Skeletal muscle cell (primary cell): ENCODE measurements at regions not wholly inside any gene's neighbourhood (a gene's known extent, or its start where the extent isn't known, plus 50 kb on each side); places are given as distances from the start of the nearest gene placed in this dataset.

Source experiments
- DNase-seq: peaks from one replicate; pipeline ENCODE4 v3.0.0-alpha.2; 2010; ENCODE audit warnings: low read depth
- H3K4me3 ChIP-seq: 2 replicates; pipeline ENCODE4 v1.5.1; 2011; ENCODE audit warnings: low read depth, mild to moderate bottlenecking, control low read depth, low read length, moderate library complexity

GRCh38 chr5:92472981-92473566, 1090.0 kb upstream of the ARRDC3 start:
- no peak overlapping the region for H3K4me3 ChIP-seq
- DNase-seq, result no peak

GRCh38 chr5:92471861-92472260, 1088.7 kb upstream of the ARRDC3 start:
- H3K4me3 ChIP-seq, result no peak overlapping the region
- no peak for DNase-seq

- DNase-seq, result no peak
- no peak overlapping the region for H3K4me3 ChIP-seq
Measured at GRCh38 chr5:92470770-92471169, 1087.7 kb upstream of the ARRDC3 start.

GRCh38 chr5:92468295-92468694, 1085.2 kb upstream of the ARRDC3 start:
- no peak overlapping the region for H3K4me3 ChIP-seq
- no peak for DNase-seq

GRCh38 chr5:92467695-92468094, 1084.6 kb upstream of the ARRDC3 start:
- no peak overlapping the region for H3K4me3 ChIP-seq
- no peak for DNase-seq

- no peak overlapping the region for H3K4me3 ChIP-seq
- DNase-seq, result no peak
Measured at GRCh38 chr5:92460505-92460904, 1077.4 kb upstream of the ARRDC3 start.

- DNase-seq, result no peak
- H3K4me3 ChIP-seq, result no peak overlapping the region
Measured at GRCh38 chr5:92459654-92460053, 1076.5 kb upstream of the ARRDC3 start.

GRCh38 chr5:92455011-92455410, 1071.9 kb upstream of the ARRDC3 start:
- no peak for DNase-seq
- no peak overlapping the region for H3K4me3 ChIP-seq

- H3K4me3 ChIP-seq, result no peak overlapping the region
- DNase-seq, result no peak
Measured at GRCh38 chr5:92444888-92445287, 1061.8 kb upstream of the ARRDC3 start.

GRCh38 chr5:92435781-92436180, 1052.7 kb upstream of the ARRDC3 start:
- DNase-seq, result no peak
- H3K4me3 ChIP-seq, result no peak overlapping the region

GRCh38 chr5:92429646-92430045, 1046.5 kb upstream of the ARRDC3 start:
- no peak overlapping the region for H3K4me3 ChIP-seq
- no peak for DNase-seq

- no peak overlapping the region for H3K4me3 ChIP-seq
- DNase-seq, result no peak
Measured at GRCh38 chr5:92428415-92428814, 1045.3 kb upstream of the ARRDC3 start.

GRCh38 chr5:92424785-92425426, 1041.8 kb upstream of the ARRDC3 start:
- DNase-seq, result no peak
- H3K4me3 ChIP-seq, result no peak overlapping the region

GRCh38 chr5:92421942-92422341, 1038.8 kb upstream of the ARRDC3 start:
- DNase-seq, result peak; percentile 0
- no peak overlapping the region for H3K4me3 ChIP-seq

- DNase-seq, result no peak
- no peak overlapping the region for H3K4me3 ChIP-seq
Measured at GRCh38 chr5:92421196-92421595, 1038.1 kb upstream of the ARRDC3 start.

GRCh38 chr5:92419261-92419660, 1036.1 kb upstream of the ARRDC3 start:
- H3K4me3 ChIP-seq, result no peak overlapping the region
- DNase-seq, result no peak

- DNase-seq, result no peak
- H3K4me3 ChIP-seq, result no peak overlapping the region
Measured at GRCh38 chr5:92418341-92418740, 1035.2 kb upstream of the ARRDC3 start.

- DNase-seq, result peak; percentile 23
- H3K4me3 ChIP-seq, result no peak overlapping the region
Measured at GRCh38 chr5:92409134-92409533, 1026.0 kb upstream of the ARRDC3 start.

- no peak overlapping the region for H3K4me3 ChIP-seq
- DNase-seq, result no peak
Measured at GRCh38 chr5:92402956-92403702, 1020.0 kb upstream of the ARRDC3 start.

- no peak overlapping the region for H3K4me3 ChIP-seq
- DNase-seq, result no peak
Measured at GRCh38 chr5:92402045-92402444, 1018.9 kb upstream of the ARRDC3 start.

GRCh38 chr5:92401492-92401891, 1018.4 kb upstream of the ARRDC3 start:
- no peak for DNase-seq
- H3K4me3 ChIP-seq, result no peak overlapping the region
